GM18861 (cell line): ENCODE measurements at regions not wholly inside any gene's neighbourhood (a gene's known extent, or its start where the extent isn't known, plus 50 kb on each side); places are given as distances from the start of the nearest gene placed in this dataset.

Experiments used
- ATAC-seq: cut with Tn5 transposase; IDR thresholded peaks from one replicate; pipeline ENCODE4 v1.9.1; 2021; ENCODE audit not compliant: unreplicated experiment

GRCh38 chr3:63042833-63043232 is 167.6 kb upstream of the CADPS start:
- no peak for ATAC-seq

GRCh38 chr3:63043631-63044030 is 168.4 kb upstream of the CADPS start:
- ATAC-seq, result no peak

GRCh38 chr3:63046152-63046551 is 170.9 kb upstream of the CADPS start:
- ATAC-seq, result no peak

GRCh38 chr3:63046580-63046979 is 171.4 kb upstream of the CADPS start:
- no peak for ATAC-seq

GRCh38 chr3:63047068-63047467 is 171.9 kb upstream of the CADPS start:
- ATAC-seq, result no peak

- ATAC-seq, result no peak
Measured at GRCh38 chr3:63048367-63049326, 173.4 kb upstream of the CADPS start.

GRCh38 chr3:63050548-63051177 is 175.4 kb upstream of the CADPS start:
- ATAC-seq, result no peak

GRCh38 chr3:63051920-63052319 is 176.7 kb upstream of the CADPS start:
- ATAC-seq, result no peak

- no peak for ATAC-seq
Measured at GRCh38 chr3:63056932-63057331, 181.7 kb upstream of the CADPS start.

GRCh38 chr3:63060412-63060811 is 185.2 kb upstream of the CADPS start:
- no peak for ATAC-seq

- ATAC-seq, result no peak
Measured at GRCh38 chr3:63061449-63061848, 186.2 kb upstream of the CADPS start.

GRCh38 chr3:63064209-63064755 is 189.1 kb upstream of the CADPS start:
- ATAC-seq, result no peak

GRCh38 chr3:63067999-63068645 is 192.9 kb upstream of the CADPS start:
- no peak for ATAC-seq

GRCh38 chr3:63069806-63070475 is 194.7 kb upstream of the CADPS start:
- ATAC-seq, result no peak

- no peak for ATAC-seq
Measured at GRCh38 chr3:63070476-63070810, 195.2 kb upstream of the CADPS start.

- ATAC-seq, result no peak
Measured at GRCh38 chr3:63076357-63076756, 201.1 kb upstream of the CADPS start.

- ATAC-seq, result no peak
Measured at GRCh38 chr3:63086190-63086589, 191.9 kb upstream of the SYNPR start.

- no peak for ATAC-seq
Measured at GRCh38 chr3:63089007-63089750, 188.9 kb upstream of the SYNPR start.

GRCh38 chr3:63089751-63090132 is 188.4 kb upstream of the SYNPR start:
- no peak for ATAC-seq

- no peak for ATAC-seq
Measured at GRCh38 chr3:63090656-63091055, 187.5 kb upstream of the SYNPR start.
